H1 (cell line): ENCODE measurements at regions not wholly inside any gene's neighbourhood (a gene's known extent, or its start where the extent isn't known, plus 50 kb on each side); places are given as distances from the start of the nearest gene placed in this dataset.

Source experiments
- CTCF ChIA-PET: fragments of 300-600 bp; sonication (Branson Sonifier 250); formaldehyde crosslinking; loops from one replicate; lab custom pipeline; 2021; ENCODE audit not compliant: partially characterized antibody; lab: Charles Lee
- POLR2A ChIA-PET: fragments of 300-600 bp; sonication (Branson Sonifier 250); formaldehyde crosslinking; loops from one replicate; lab custom pipeline; 2021; ENCODE audit warnings: inconsistent platforms; ENCODE audit not compliant: partially characterized antibody; lab: Charles Lee
- DNase-seq, 2 experiments: peaks; one replicate each; pipeline versions ENCODE4 v3.0.0 to v3.0.0-alpha.2; 2010 to 2022; ENCODE audit warnings: low spot score in 2 of 2, low read depth in 1 of 2, mixed read lengths in 1 of 2
- FAIRE-seq: peaks from 2 replicates; lab custom pipeline; 2011; peaks lifted over from hg19 to GRCh38; lab: Jason Lieb, UNC
- H2AFZ ChIP-seq: 2 replicates; pipeline ENCODE4 v1.8.1; 2012; ENCODE audit warnings: low read length, inconsistent platforms
- H2AK5ac ChIP-seq: 2 replicates; pipeline ENCODE4 v1.6.1; 2013; ENCODE audit warnings: low read depth, low read length
- H2BK120ac ChIP-seq: replicated peaks from 2 replicates; pipeline ENCODE3; 2013; ENCODE audit warnings: low read depth, low read length, inconsistent platforms
- H2BK12ac ChIP-seq: 2 replicates; pipeline ENCODE4 v1.6.1; 2013; ENCODE audit warnings: low read depth, low read length
- H2BK15ac ChIP-seq: 2 replicates; pipeline ENCODE4 v1.6.1; 2013; ENCODE audit warnings: low read length
- H2BK20ac ChIP-seq: 2 replicates; pipeline ENCODE4 v1.6.1; 2013; ENCODE audit warnings: low read length
- H2BK5ac ChIP-seq: 2 replicates; pipeline ENCODE4 v1.6.1; 2013; ENCODE audit warnings: low read depth, low read length
- H3K14ac ChIP-seq: 2 replicates; pipeline ENCODE4 v1.6.1; 2013; ENCODE audit warnings: inconsistent platforms; ENCODE audit not compliant: insufficient read length
- H3K18ac ChIP-seq: 2 replicates; pipeline ENCODE4 v1.6.1; 2013; ENCODE audit warnings: low read length; ENCODE audit errors: extremely low read depth
- H3K23ac ChIP-seq: 2 replicates; pipeline ENCODE4 v1.6.1; 2013; ENCODE audit warnings: inconsistent platforms; ENCODE audit not compliant: insufficient read length
- H3K23me2 ChIP-seq: 2 replicates; pipeline ENCODE4 v1.6.1; 2013; ENCODE audit warnings: low read depth, low read length
- H3K27ac ChIP-seq: 2 replicates; pipeline ENCODE4 v1.6.1; 2011; ENCODE audit warnings: low read depth, low read length, inconsistent platforms
- H3K27me3 ChIP-seq, 4 experiments: replicated peaks in 1 of 4; 1 replicate in 1 of 4; 2 replicates in 3 of 4; pipeline versions ENCODE4 v1.6.1 to v1.8.1; 2011 to 2013; ENCODE audit warnings: low read length in 3 of 4, mild to moderate bottlenecking in 3 of 4, inconsistent platforms in 2 of 4, mixed read lengths in 2 of 4, moderate library complexity in 1 of 4; ENCODE audit not compliant: control insufficient read depth in 3 of 4, insufficient read depth in 3 of 4; ENCODE audit errors: extremely low read depth in 1 of 4
- H3K36me3 ChIP-seq, 4 experiments: 2 replicates each; pipeline versions ENCODE4 v1.6.1 to v1.8.1; 2011 to 2013; ENCODE audit warnings: mild to moderate bottlenecking in 4 of 4, low read length in 3 of 4, moderate library complexity in 2 of 4, control low read depth in 1 of 4, inconsistent platforms in 1 of 4; ENCODE audit not compliant: insufficient read depth in 4 of 4, control insufficient read depth in 2 of 4
- H3K4ac ChIP-seq: replicated peaks from 2 replicates; pipeline ENCODE3; 2013; ENCODE audit warnings: low read length, low read depth, mixed read lengths, inconsistent platforms; ENCODE audit not compliant: insufficient read length
- H3K4me1 ChIP-seq, 4 experiments: replicated peaks in 1 of 4; 1 replicate in 1 of 4; 2 replicates in 3 of 4; pipeline versions ENCODE4 v1.6.1 to v1.8.1; 2011 to 2013; ENCODE audit warnings: low read length in 3 of 4, inconsistent platforms in 2 of 4, mixed read lengths in 1 of 4; ENCODE audit not compliant: insufficient read depth in 4 of 4, control insufficient read depth in 3 of 4
- H3K4me2 ChIP-seq, 2 experiments: 2 replicates each; pipeline versions ENCODE4 v1.6.1 to v1.8.1; 2011 to 2013; ENCODE audit warnings: low read depth in 2 of 2, low read length in 2 of 2, control low read depth in 1 of 2, inconsistent platforms in 1 of 2, mild to moderate bottlenecking in 1 of 2; ENCODE audit not compliant: insufficient read depth in 1 of 2
- H3K4me3 ChIP-seq, 4 experiments: fragments of 200-600, 300-600 bp in 1 of 4; sonication (generic), shearing (Covaris generic), sonication (Bioruptor Twin) in 1 of 4; 2 replicates each; pipeline versions ENCODE4 v1.5.1 to v1.8.1; 2011 to 2016; ENCODE audit warnings: low read length in 4 of 4, low read depth in 3 of 4, control low read depth in 2 of 4, inconsistent platforms in 2 of 4, mild to moderate bottlenecking in 2 of 4, mixed read lengths in 1 of 4, moderate library complexity in 1 of 4; ENCODE audit not compliant: insufficient read depth in 2 of 4; ENCODE audit errors: extremely low read depth in 1 of 4
- H3K56ac ChIP-seq: replicated peaks from 2 replicates; pipeline ENCODE3; 2013; ENCODE audit warnings: low read depth, mild to moderate bottlenecking, mixed read lengths, low read length, inconsistent platforms; ENCODE audit not compliant: insufficient read length
- H3K79me1 ChIP-seq: 2 replicates; pipeline ENCODE4 v1.6.1; 2013; ENCODE audit warnings: low read depth, low read length, control low read depth
- H3K79me2 ChIP-seq, 2 experiments: 2 replicates each; pipeline versions ENCODE4 v1.6.1 to v1.8.1; 2012 to 2013; ENCODE audit warnings: low read length in 2 of 2, mild to moderate bottlenecking in 2 of 2, inconsistent platforms in 1 of 2; ENCODE audit not compliant: insufficient read depth in 2 of 2, control insufficient read depth in 1 of 2
- H3K9ac ChIP-seq, 4 experiments: replicated peaks in 1 of 4; 1 replicate in 1 of 4; 2 replicates in 3 of 4; pipeline versions ENCODE4 v1.6.1 to v1.8.1; 2011 to 2013; ENCODE audit warnings: low read depth in 3 of 4, low read length in 3 of 4, control low read depth in 2 of 4, mild to moderate bottlenecking in 2 of 4, moderate library complexity in 2 of 4, inconsistent platforms in 1 of 4; ENCODE audit errors: extremely low read depth in 1 of 4
- H3K9me3 ChIP-seq, 2 experiments: 2 replicates each; pipeline versions ENCODE4 v1.6.1 to v1.8.1; 2012 to 2013; ENCODE audit warnings: mild to moderate bottlenecking in 2 of 2, moderate library complexity in 2 of 2, control low read depth in 1 of 2, inconsistent platforms in 1 of 2, low read depth in 1 of 2, low read length in 1 of 2, mixed read lengths in 1 of 2; ENCODE audit not compliant: insufficient read depth in 2 of 2
- H4K20me1 ChIP-seq, 2 experiments: replicated peaks in 1 of 2; 2 replicates each; pipeline versions ENCODE3 to v1.8.1; 2011 to 2013; ENCODE audit warnings: inconsistent platforms in 2 of 2, low read length in 2 of 2, mild to moderate bottlenecking in 1 of 2; ENCODE audit not compliant: insufficient read depth in 2 of 2, control insufficient read depth in 1 of 2
- H4K5ac ChIP-seq: 2 replicates; pipeline ENCODE4 v1.6.1; 2013; ENCODE audit warnings: low read length, low read depth, mixed read lengths, inconsistent platforms; ENCODE audit not compliant: insufficient read length
- H4K8ac ChIP-seq: 2 replicates; pipeline ENCODE4 v1.8.0; 2013; ENCODE audit warnings: mild to moderate bottlenecking, moderate library complexity, low read length, inconsistent platforms; ENCODE audit not compliant: insufficient read depth; ENCODE audit errors: extremely low read depth
- H4K91ac ChIP-seq: replicated peaks from 2 replicates; pipeline ENCODE3; 2013; ENCODE audit warnings: low read length, mixed read lengths, inconsistent platforms; ENCODE audit not compliant: insufficient read length
- ATF2 ChIP-seq: IDR thresholded peaks from 2 replicates; pipeline ENCODE4 v1.6.1; 2012; ENCODE audit warnings: low read length, inconsistent platforms
- MAFK ChIP-seq: IDR thresholded peaks from 2 replicates; pipeline ENCODE4 v1.6.1; 2012; ENCODE audit warnings: low read depth, mild to moderate bottlenecking, improper control_type of control experiment, low read length
- RAD21 ChIP-seq, 2 experiments: IDR thresholded peaks in 1 of 2; conservative IDR thresholded peaks in 1 of 2; 2 replicates each; pipeline ENCODE4 v1.6.1; 2011; ENCODE audit warnings: low read depth in 2 of 2, low read length in 2 of 2, improper control_type of control experiment in 1 of 2, inconsistent platforms in 1 of 2, mild to moderate bottlenecking in 1 of 2, moderate library complexity in 1 of 2
- SIN3A ChIP-seq, 2 experiments: IDR thresholded peaks in 1 of 2; conservative IDR thresholded peaks in 1 of 2; 2 replicates each; pipeline ENCODE4 v1.6.1; 2011 to 2012; ENCODE audit warnings: low read length in 2 of 2, improper control_type of control experiment in 1 of 2, low read depth in 1 of 2, mild to moderate bottlenecking in 1 of 2
- SIX5 ChIP-seq: IDR thresholded peaks from 2 replicates; pipeline ENCODE4 v1.6.1; 2011; ENCODE audit warnings: mild to moderate bottlenecking, low read depth, low read length
- SP1 ChIP-seq: IDR thresholded peaks from 2 replicates; pipeline ENCODE4 v1.6.1; 2011; ENCODE audit warnings: low read depth, low read length
- TAF7 ChIP-seq: optimal IDR thresholded peaks from 2 replicates; pipeline ENCODE3; 2011; ENCODE audit warnings: low read depth, mild to moderate bottlenecking, inconsistent platforms, low read length, moderate library complexity, borderline replicate concordance
- WGBS, 2 experiments: shearing (Covaris generic) in 1 of 2; methylation state at CpG; one replicate each; pipeline versions ENCODE4 v1.1.6 to v1.1.7; 2013 to 2015; ENCODE audit warnings: low lambda C conversion rate in 2 of 2, mixed read lengths in 2 of 2, inconsistent platforms in 1 of 2, low coverage in 1 of 2, missing lambda C conversion rate in 1 of 2; ENCODE audit not compliant: insufficient replicate concordance in 2 of 2, insufficient coverage in 1 of 2, insufficient read length in 1 of 2; ENCODE audit errors: extremely low coverage in 1 of 2, missing lambda C conversion rate in 1 of 2; 5-methylcytosine and 5-hydroxymethylcytosine counted together

DNA sequence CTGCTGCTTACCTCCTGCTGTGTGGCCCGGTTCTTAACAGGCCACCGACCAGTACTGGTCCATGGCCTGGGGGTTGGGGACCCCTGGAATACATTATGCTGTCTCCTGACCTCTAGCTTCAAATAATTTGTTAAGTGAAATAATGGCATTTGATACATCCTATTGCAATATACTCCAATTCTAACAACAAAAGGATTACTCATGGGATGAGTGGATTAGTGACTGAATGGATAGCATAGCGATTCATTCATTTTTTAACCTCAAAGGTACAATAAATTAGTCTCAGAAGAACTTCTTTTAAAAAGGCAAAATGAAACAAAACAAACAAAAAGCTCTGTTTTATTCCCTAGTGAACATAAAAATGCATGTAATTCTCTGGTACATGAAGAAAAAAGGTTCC is 147.9 kb upstream of the PKP2 start:
- H3K23ac ChIP-seq, result no peak overlapping the region
- H3K4me2 ChIP-seq, result no peak overlapping the region
- no peak overlapping the region for H2BK20ac ChIP-seq
- no peak overlapping the region for H2AFZ ChIP-seq
- no peaks in the 10 kb centered on the region for H3K23me2 ChIP-seq
- no peak overlapping the region for H2BK120ac ChIP-seq
- no peaks in the 10 kb centered on the region for H3K79me2 ChIP-seq
- TF ChIP-seq TAF7, result no peak
- no peak for TF ChIP-seq SIX5
- no peak for TF ChIP-seq RAD21 (IDR thresholded peaks at IDR 0.05 in 1 of 2, conservative IDR thresholded peaks at IDR 0.05 in 1 of 2; ENCODE audit: low read depth in 2 of 2, low read length in 2 of 2)
- no peak for TF ChIP-seq ATF2
- TF ChIP-seq SP1, result no peak
- no peak for TF ChIP-seq SIN3A (conservative IDR thresholded peaks at IDR 0.05 in 1 of 2, IDR thresholded peaks at IDR 0.05 in 1 of 2; ENCODE audit: low read depth in 1 of 2, low read length in 2 of 2)
- TF ChIP-seq MAFK, result no peak
- no peak overlapping the region for H3K9ac ChIP-seq
- H3K4me1 ChIP-seq, result no peaks in the 10 kb centered on the region
- H4K8ac ChIP-seq, result no peak overlapping the region
- no peaks in the 10 kb centered on the region for H3K9me3 ChIP-seq
- H2BK5ac ChIP-seq, result no peak overlapping the region
- POLR2A ChIA-PET, result no interaction called here
- H2BK12ac ChIP-seq, result no peak overlapping the region
- WGBS, 2 experiments, result 86% methylated on average over 3 of the region's 3 CpGs; no CpG with 5 or more reads in 1 of the 2 experiments
- no peak overlapping the region for H2AK5ac ChIP-seq
- no peak overlapping the region for H3K4ac ChIP-seq
- H3K27me3 ChIP-seq, result no peaks in the 10 kb centered on the region
- no peak overlapping the region for H3K27ac ChIP-seq
- no peaks in the 10 kb centered on the region for H3K36me3 ChIP-seq
- H4K20me1 ChIP-seq, result no peaks in the 10 kb centered on the region
- H3K79me1 ChIP-seq, result no peaks in the 10 kb centered on the region
- CTCF ChIA-PET, result interaction anchor here (1.5 kb wide), 1 partner anchor 17 kb away, joined by 3 read pairs; no protein-coding TSS in a partner anchor
- H3K18ac ChIP-seq, result no peak overlapping the region
- H4K91ac ChIP-seq, result no peak overlapping the region
- no peak overlapping the region for H3K56ac ChIP-seq
- no peak overlapping the region for H2BK15ac ChIP-seq
- H3K14ac ChIP-seq, result no peak overlapping the region
- no peak overlapping the region for H4K5ac ChIP-seq
- no peak for FAIRE-seq
- no peak for DNase-seq
- no peak overlapping the region for H3K4me3 ChIP-seq
